HG03095 (cell line): ENCODE measurements at regions not wholly inside any gene's neighbourhood (a gene's known extent, or its start where the extent isn't known, plus 50 kb on each side); places are given as distances from the start of the nearest gene placed in this dataset.

Experiments used
- ATAC-seq: cut with Tn5 transposase; IDR thresholded peaks from one replicate; pipeline ENCODE4 v1.9.1; 2021; ENCODE audit warnings: moderate library complexity; ENCODE audit not compliant: unreplicated experiment

- no peak for ATAC-seq
These were observed 85.9 kb upstream of the NPVF start for GRCh38 chr7:25314094-25314730.

GRCh38 chr7:25314731-25315267, 86.5 kb upstream of the NPVF start:
- no peak for ATAC-seq

GRCh38 chr7:25316366-25316765, 88.1 kb upstream of the NPVF start:
- no peak for ATAC-seq

DNA sequence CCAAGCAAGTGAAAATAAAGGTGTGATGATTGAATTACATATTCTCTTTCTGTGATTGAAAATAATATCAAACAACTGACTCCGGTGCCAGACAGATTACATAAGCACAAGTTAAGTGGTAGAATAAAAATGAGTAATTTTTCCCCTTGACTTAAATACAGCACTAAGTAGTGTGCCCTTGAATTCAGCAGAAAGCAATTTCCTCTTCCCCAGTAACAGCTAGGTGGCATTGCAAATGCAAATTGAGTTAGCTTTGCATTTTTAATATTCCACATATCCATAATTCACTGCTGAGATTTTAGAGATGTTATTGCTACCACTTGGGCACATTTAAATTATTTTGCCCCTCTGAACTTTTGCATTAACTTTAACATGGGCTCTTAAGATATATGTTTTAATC, 89.8 kb upstream of the NPVF start:
- no peak for ATAC-seq

GRCh38 chr7:25319707-25320106, 91.4 kb upstream of the NPVF start:
- ATAC-seq = no peak

DNA sequence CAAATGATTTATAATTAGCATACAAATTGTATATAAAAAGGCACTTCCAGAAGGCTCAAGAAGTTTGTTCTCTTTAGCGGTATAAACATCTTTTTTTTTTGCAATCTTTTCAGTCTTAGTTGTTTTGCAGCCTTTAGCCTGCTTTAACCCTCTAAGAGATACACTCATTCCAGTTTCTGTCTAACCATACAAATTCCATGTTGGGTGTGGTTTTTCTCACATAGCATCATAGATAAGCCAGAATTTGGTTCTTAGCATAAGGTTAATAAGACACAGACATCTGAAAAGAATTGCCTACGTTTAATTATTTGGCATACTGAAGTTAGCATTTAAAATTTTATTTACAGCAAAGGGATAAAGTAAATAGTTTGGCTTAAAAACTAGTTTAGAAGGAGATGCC, 92.5 kb upstream of the NPVF start:
- no peak for ATAC-seq

DNA sequence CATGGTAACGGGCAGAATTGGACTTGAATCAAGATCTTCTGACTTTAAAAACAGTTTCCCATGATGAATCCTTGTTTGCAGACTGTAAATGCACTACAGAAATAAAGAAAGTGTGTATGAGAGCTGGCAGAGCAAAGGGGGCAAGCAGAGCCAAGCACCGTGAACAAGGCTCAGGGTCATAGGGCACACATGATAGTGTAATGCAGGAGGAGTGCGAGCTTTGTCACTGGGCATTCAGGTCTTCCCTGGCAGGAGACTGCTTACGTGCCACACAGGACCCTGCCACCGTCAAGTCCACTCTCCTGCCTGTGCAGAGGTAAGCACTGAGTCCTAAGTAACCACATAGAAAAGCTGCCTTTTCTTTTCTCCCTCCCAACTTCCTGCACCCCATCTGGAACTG, 93.1 kb upstream of the NPVF start:
- no peak for ATAC-seq

DNA sequence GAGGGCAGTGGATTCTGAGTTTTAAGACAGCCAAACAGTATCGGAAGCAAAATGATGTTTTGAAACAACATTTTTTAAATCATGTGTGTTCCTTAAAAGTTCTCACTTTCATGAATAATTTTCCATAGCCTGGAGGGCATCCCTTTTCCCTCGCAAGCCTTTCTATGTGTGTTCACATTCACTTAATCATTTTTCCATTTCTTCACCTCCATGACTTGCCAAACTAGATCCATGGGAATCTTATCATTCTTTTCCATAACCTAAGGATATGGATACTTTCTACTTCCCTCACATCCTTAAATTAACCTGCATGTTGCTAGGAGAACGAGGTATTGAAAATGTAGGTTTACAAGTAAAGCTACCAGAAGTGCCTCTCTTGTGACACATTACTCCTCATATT, 94.2 kb upstream of the NPVF start:
- no peak for ATAC-seq

GRCh38 chr7:25325186-25325757, 97.0 kb upstream of the NPVF start:
- no peak for ATAC-seq

DNA sequence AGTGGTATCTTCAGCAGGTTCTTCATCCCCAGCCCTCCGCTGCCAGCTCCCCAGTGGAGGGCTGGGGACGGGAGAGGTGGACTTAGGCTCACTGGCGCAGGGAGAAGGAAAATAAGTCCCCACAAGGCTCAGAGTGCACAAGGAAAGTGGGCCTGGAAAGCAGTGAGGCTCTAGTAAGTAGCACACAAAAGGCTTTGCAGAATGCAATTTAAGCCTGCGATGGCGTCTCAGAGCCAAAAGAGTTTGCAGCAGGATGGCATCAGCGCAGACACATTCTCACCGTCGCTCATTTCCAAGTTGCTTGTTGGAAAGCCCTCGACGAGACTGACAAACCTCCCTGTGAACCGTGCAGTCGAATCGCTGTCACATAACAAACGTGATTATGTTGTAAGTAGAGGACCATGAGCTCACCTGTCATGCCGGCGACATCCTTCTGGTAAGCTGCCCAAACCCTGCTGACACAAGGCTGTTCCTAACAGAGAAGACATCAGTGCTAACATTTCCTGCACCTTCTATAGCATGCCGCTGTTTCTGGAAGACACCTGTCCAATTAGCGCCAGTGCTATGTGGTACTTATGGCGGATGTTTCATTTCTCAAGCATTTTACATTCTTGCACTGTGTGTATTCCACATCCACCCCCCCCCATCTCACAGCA, 98.3 kb upstream of the NPVF start:
- no peak for ATAC-seq

DNA sequence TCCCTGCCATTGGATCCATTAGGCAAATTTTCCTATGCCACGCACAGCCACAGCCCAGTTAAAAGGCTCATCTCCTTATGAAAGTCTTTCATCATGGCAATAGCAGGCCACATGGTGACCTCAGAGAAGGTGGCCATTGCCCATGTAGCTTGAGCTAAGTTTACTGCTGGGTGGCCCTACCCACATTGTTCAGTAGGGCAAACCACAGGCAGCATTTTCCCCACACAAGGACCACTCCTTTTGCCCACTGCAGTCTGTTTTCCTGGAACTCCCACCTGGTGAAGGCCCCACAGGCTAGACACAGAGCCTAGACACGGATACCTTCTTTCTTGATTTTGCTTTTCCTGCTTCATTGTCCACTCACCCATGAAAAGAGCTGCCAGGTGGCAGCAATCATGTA, 101.5 kb upstream of the NPVF start:
- no peak for ATAC-seq

DNA sequence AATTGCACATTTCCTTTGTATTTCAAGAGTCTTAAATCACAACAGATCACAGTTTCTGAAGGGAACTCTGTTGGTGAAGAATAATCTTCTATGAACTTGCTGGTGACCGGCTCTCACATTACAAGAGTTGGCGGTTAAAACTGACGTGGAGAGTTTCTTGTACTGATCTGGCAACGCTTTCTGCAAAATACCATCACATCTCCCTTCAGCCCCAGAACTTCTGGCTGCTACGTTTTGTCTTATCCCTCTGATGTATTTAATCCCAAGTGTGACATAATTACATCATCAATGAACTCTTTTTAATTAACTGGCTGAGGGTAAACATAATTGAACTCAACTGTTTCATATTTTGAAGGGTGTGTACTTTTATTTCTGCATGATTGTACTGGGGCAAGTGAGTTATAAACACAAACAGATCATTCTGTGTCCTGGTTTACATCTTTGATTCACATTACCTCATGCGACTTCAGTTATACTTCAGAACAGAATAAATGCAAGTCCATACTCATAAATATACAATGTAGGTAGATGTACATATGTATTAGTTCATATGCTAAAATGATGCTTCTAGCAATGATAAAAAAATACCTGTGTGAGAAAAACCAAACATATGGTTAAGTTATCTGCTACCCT, 105.1 kb upstream of the NPVF start:
- no peak for ATAC-seq

DNA sequence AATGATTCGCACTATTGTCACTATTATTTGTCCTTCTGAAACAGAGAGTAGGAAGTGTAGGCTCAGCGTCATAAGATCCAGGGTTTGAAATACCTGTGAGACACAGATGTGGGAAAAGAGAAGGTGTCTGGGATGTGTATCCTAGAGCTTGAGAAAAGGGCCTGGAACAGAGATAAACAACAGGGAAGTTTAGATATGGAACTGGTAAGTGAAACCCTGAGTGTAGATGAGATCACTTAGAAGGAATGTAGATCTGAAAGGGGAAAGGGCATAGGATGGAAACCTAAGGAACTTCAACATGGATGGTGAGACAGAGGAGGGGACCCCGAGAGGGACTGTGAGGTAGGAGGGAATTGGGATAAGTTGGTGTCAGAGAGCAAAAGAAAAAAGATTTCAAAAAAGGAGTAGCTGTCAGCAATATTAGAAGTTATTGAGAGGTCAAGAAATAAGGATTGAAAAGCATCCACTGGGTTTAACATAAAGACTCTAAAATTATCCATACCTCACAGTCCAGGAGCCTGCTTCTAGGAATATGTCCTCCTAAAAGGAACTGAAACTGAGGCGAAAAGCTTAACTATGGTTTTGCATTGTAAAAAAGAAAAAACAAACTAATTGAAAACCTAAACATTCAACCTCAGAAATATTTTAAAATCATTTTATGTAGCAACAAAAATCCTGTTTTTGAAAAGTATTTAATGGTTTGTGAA, 119.2 kb upstream of the NPVF start:
- ATAC-seq = no peak

DNA sequence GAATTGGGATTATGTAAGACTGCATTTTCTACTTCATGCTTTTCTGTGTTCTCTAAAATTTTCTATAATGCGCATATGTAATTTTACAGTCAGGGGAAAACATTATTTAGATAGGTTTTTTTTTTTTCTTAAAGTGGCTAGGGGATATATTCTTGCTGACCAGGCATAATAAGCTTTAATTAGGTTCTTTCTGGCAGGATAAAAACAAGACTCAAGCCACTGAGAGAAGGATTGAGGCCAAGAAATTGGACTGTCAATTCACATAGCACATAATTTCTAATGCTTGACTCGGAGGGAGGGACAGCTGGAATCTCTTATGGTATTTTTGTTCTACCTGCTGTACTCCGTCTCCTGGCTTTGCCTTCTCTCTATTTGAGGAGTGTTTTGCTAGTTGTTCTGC, 119.8 kb upstream of the NPVF start:
- no peak for ATAC-seq

DNA sequence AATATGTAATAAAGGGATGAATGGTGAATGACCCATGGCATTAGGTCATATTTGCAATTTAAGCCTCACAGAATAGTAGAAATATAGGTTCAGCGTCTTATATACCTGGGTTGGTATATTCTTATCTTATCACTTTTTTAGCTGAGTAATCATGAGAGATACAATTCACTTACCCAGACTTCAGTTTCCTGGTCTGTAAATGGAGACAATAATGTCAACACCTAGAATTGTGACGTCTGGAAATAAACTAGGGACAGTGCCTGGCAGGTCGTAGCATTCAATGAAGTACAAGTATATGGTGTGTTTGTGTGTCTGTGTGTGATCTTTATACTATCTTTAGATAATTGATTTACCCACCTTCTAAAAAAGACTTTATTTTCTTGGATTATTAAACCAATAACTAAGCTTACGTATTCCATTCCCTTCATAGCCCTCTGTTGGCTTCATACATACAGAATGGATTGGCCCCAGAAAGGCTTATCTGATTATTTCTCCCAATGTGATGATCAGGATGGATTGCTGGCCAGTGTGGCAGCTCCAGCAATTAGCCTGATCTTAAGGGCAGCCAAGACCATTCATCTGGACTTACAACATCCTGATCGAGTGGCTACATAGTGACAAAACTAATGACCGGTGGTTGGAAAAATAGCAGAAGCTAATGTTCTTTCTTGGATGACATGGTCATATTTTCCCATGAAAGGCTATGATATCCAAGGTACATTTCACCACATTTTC, 121.2 kb upstream of the NPVF start:
- no peak for ATAC-seq

DNA sequence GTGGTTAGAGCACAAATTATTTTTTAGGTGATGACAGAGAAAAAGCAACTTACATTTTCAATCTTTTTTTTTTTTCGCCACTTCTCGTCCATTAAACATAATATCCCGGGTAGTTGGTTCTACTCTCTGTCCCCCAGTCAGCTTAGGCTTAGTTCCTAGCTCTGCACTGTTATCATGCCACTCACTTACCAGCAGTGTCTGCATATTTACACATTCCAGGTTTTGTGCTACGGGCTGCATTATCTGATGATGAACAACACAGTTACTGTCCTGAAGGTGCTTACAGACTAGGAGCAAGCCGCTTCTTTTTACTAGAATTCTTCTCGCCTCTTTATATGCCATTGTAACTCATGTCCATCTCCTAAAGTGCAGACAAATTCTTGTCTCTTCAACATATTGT, 121.8 kb upstream of the NPVF start:
- ATAC-seq = no peak

- ATAC-seq = no peak
These were observed 123.5 kb upstream of the NPVF start for GRCh38 chr7:25351761-25352160.

- ATAC-seq = no peak
These were observed 124.9 kb upstream of the NPVF start for GRCh38 chr7:25353196-25353595.

- no peak for ATAC-seq
These were observed 125.4 kb upstream of the NPVF start for GRCh38 chr7:25353732-25354131.

DNA sequence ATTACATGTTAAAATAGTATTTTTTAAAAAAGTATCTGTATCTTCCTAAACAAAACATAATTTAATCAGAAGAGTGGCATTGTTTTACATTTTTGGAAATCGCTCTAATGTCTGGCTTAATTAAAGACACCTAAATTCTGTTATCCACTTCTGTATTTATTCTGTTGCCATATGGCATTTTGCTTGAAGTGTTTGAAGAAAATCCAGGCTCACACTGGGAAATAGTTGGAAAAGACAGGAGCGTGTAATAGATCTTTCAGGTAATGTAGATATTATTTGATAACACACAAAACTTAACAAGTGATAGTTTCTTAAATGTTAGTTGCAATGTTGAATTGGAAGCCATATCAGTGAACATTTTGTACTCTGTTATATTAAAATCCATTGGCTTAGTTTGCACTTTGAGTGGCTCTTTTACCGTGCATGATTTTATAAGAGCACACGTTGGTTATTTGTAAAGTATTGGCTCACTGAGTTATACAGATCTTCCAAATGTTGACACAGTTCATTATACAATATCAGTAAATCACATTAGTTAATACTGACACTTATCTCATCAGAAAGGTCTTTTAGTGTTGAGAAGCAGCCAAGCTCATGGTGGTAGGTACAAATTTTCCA, 128.4 kb upstream of the NPVF start:
- ATAC-seq = no peak
